ENCODE measurements at regions not wholly inside any gene's neighbourhood (a gene's known extent, or its start where the extent isn't known, plus 50 kb on each side); places are given as distances from the start of the nearest gene placed in this dataset.

- no peak for DNase-seq (ENCODE audit: low read depth, low spot score)
- Histone ChIP-seq H3K9me3 (ENCODE audit: control insufficient read depth, insufficient read depth, low read length) (peaks cover 14% of the 10 kb centered on the region), H3K27ac (ENCODE audit: low read depth, low read length) (no peak overlapping the region), H3K4me3 (ENCODE audit: low read depth, low read length) (no peak overlapping the region), H3K27me3 (ENCODE audit: control insufficient read depth, insufficient read depth, low read length) (no peaks in the 10 kb centered on the region)
- ChIA-PET POLR2A (no interaction called here), CTCF (no interaction called here)
- no peak for TF ChIP-seq CTCF (IDR thresholded peaks at IDR 0.05; ENCODE audit: low read depth, low read length)
Observed at GRCh38 chr10:121148921-121149320, 297.8 kb downstream of the WDR11 start.

GRCh38 chr10:121152033-121152432 is 300.9 kb downstream of the WDR11 start:
- no peak for TF ChIP-seq CTCF (IDR thresholded peaks at IDR 0.05; ENCODE audit: low read depth, low read length)
- ChIA-PET POLR2A (no interaction called here), CTCF (no interaction called here)
- no peak overlapping the region for H3K27ac ChIP-seq (ENCODE audit: low read depth, low read length)
- no peak for DNase-seq (ENCODE audit: low read depth, low spot score)
- H3K27me3 ChIP-seq (ENCODE audit: control insufficient read depth, insufficient read depth, low read length) = no peaks in the 10 kb centered on the region
- no peak overlapping the region for H3K4me3 ChIP-seq (ENCODE audit: low read depth, low read length)
- peaks cover 12% of the 10 kb centered on the region for H3K9me3 ChIP-seq (ENCODE audit: control insufficient read depth, insufficient read depth, low read length)

GRCh38 chr10:121152935-121153334 is 301.8 kb downstream of the WDR11 start:
- ChIA-PET CTCF (no interaction called here), POLR2A (no interaction called here)
- peaks cover 10% of the 10 kb centered on the region for H3K9me3 ChIP-seq (ENCODE audit: control insufficient read depth, insufficient read depth, low read length)
- no peaks in the 10 kb centered on the region for H3K27me3 ChIP-seq (ENCODE audit: control insufficient read depth, insufficient read depth, low read length)
- H3K27ac ChIP-seq (ENCODE audit: low read depth, low read length) = no peak overlapping the region
- DNase-seq (ENCODE audit: low read depth, low spot score) = no peak
- TF ChIP-seq CTCF (IDR thresholded peaks at IDR 0.05; ENCODE audit: low read depth, low read length) = no peak
- no peak overlapping the region for H3K4me3 ChIP-seq (ENCODE audit: low read depth, low read length)

- peaks cover 8% of the 10 kb centered on the region for H3K9me3 ChIP-seq (ENCODE audit: control insufficient read depth, insufficient read depth, low read length)
- no peaks in the 10 kb centered on the region for H3K27me3 ChIP-seq (ENCODE audit: control insufficient read depth, insufficient read depth, low read length)
- no peak overlapping the region for H3K4me3 ChIP-seq (ENCODE audit: low read depth, low read length)
- no peak for DNase-seq (ENCODE audit: low read depth, low spot score)
- ChIA-PET POLR2A (no interaction called here), CTCF (no interaction called here)
- no peak for TF ChIP-seq CTCF (IDR thresholded peaks at IDR 0.05; ENCODE audit: low read depth, low read length)
- H3K27ac ChIP-seq (ENCODE audit: low read depth, low read length) = no peak overlapping the region
Observed at GRCh38 chr10:121154310-121154709, 303.1 kb downstream of the WDR11 start.

GRCh38 chr10:121154846-121155245 is 303.7 kb downstream of the WDR11 start:
- ChIA-PET POLR2A (no interaction called here), CTCF (no interaction called here)
- H3K4me3 ChIP-seq (ENCODE audit: low read depth, low read length) = no peak overlapping the region
- no peaks in the 10 kb centered on the region for H3K27me3 ChIP-seq (ENCODE audit: control insufficient read depth, insufficient read depth, low read length)
- no peak for TF ChIP-seq CTCF (IDR thresholded peaks at IDR 0.05; ENCODE audit: low read depth, low read length)
- peaks cover 8% of the 10 kb centered on the region for H3K9me3 ChIP-seq (ENCODE audit: control insufficient read depth, insufficient read depth, low read length)
- H3K27ac ChIP-seq (ENCODE audit: low read depth, low read length) = no peak overlapping the region
- DNase-seq (ENCODE audit: low read depth, low spot score) = no peak
